GM18909 (cell line): ENCODE measurements at regions not wholly inside any gene's neighbourhood (a gene's known extent, or its start where the extent isn't known, plus 50 kb on each side); places are given as distances from the start of the nearest gene placed in this dataset.
"Not testable (repeated sequence)": the region's sequence is repeated elsewhere in the genome, so short reads cannot be mapped to it uniquely, and the experiment has no call there.

Experiments
- ATAC-seq: cut with Tn5 transposase; IDR thresholded peaks from one replicate; pipeline ENCODE4 v1.9.1; 2021; ENCODE audit warnings: mild to moderate bottlenecking; ENCODE audit not compliant: unreplicated experiment, poor library complexity

DNA sequence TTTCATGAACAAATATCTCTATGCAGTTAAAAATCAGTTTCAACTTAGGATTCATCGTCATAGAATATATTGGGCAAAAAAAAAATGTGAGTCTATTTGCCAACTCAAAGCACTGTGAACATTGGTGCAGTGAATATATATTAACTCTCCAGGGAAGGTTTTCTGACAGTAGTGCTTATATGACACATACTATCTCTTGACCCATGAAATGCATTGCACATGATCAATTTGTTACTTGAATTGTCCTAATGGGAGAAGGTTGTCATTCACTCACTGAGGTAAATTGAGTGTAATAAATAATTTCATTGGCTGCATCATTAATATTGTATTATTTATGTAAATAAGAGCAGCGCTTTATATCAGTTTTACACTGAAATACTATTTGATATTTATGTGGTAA lies 2458.5 kb downstream of the ARAP2 start:
- ATAC-seq = no peak

DNA sequence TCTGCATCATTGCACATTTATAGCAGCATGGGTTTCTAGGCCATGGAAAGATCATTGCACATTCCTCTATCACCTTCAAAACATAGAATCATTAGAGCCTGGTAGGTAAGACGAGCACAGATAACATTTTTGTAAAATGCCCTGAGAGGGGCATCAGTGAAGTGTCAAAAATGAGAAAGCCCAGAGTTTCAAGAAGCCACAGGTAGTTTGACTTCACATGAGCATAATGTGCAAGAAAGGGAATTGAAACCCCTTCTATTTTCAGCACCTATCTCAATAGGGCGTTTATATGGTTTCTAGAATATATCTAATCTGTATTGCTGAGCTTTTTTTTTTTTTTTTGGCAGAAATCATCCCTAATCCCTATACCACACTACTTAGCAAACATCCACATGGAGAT lies 2441.7 kb downstream of the ARAP2 start:
- ATAC-seq = no peak

DNA sequence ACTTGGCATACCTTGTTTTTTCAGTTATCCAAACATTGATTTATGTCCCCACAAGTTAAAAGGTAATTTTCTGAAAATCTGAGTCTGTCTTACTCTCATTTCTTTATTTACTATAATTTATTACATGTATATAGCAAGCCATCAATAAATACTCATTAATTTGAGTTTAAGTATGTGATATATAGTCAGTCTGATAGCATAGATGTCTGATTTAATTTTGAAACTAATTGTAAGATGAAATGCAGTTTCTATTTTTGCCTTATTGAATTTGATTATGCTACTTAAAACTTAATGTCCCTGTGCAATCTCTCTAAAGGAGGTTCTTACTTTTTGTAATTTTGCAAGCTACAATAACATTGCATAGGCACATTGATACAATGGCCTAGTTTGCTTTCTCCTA lies 2418.6 kb downstream of the ARAP2 start:
- ATAC-seq = no peak

DNA sequence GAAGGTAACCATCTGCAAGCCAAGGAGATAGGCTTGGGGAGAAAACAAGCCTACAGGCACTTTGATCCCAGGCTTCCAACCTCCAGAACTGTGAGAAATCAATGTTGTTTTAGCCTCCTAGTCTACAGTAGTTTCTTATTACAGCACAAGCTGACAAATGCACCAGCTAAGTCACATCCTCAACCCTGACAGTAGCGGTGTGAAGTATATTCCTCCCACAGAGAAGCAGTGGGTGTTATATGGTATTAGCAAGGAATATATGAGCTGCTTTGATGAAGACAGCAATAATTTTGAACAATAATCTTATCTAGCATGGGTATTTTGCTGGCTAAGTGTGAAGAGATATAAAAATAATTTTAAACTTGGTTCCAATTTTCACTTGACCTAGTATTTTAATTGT lies 2415.0 kb downstream of the ARAP2 start:
- not testable (repeated sequence) for ATAC-seq

DNA sequence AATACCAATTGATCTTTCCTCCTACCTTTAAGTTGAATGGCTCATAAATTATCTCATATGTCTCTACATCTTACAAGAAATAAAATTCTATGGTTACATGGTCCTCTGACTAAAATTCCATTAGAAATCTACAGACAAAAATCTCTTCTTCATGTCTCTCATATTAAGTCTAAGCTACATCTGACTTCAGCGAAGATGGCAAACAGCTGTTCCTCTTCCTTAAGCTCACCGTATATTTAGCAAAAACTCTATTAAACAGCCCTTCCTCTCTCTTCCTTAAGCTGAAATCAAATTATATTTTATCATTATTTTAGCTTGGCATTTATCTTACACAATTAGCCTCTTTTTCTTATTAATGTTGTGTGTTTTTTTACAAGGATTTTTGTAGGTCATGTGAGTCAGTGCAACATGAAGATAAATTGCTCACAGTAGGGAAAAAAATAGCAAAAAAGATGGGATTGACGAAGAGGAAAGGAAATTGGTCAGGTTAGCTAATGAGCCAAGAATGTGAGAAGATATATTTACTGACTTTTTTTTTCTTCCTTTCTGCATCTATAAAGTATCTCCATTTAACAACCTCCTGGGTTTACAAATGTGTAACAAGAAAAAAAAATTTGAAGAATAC lies 2412.8 kb downstream of the ARAP2 start:
- no peak for ATAC-seq

DNA sequence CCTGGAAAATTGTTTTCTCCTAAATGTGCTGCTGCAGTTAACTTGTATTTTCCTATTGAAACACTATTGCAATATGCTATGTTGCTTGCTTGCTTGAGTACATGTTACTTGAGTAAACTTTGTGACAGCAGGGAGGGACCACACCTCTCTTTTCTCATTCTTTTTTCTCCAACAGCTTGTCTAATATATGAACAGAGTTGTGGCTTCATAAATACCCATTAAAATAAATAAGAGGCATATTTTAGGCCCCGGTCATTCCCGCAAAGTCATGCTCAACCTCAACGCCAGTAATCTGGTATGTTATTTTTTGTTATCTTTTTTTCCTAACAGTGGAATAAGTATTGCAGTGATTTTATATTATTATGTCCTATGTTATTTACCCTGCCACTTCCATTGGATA lies 2408.6 kb downstream of the ARAP2 start:
- ATAC-seq = not testable (repeated sequence)

DNA sequence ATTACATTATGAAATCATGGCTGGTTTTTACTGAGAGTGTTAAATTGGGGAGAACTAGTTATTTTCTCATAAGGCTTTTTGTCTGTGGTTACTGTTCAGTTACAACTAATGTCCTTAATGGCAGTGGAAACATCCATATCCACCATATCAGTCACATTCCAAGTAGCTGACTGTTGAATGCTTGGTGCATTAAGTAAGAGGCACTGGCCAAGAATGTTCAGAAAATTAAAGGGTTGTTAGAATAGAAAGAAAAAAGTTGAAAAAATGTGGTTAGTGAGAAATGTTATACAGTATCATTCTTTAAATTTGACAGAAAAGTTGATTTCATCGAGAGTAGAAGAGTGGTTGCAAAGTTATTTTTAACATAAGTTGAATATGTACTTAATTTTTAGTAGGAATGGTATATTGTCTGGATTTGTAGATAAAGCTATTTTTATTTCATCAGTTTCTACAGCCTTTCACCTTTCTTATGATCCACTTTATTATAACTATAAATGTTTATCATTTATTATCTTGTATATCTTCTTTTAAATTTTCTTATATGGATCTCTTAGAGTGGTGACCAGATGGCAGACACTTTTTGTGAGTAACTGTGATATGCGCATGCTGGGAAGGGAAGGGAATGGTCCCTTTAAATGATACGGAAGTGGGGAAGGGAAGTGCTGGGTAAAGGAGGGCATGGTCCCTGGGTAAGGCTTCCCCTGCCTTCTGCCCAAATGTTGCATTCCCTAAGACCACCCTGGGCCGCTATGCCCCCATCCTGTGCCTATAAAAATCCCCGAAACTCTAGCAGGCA lies 2407.1 kb downstream of the ARAP2 start:
- ATAC-seq = no peak

DNA sequence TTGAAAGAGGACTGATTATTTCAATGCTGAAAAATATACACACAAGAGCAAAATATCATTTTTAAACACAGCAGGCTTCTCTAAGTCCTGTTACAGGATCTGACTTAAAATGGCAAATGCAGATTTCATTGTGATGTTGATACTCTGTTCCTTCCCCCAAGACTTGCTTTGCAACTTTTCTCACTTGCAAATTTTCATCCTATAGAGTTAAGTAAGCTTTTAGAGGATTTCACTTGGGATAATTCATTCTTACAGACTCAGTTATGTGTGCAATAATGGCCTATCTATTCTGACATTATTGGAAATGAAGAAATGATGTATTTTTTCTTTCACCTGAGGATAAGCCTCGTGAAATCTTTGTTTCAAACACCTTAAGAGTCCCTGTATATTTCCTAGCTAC lies 2403.2 kb downstream of the ARAP2 start:
- no peak for ATAC-seq

DNA sequence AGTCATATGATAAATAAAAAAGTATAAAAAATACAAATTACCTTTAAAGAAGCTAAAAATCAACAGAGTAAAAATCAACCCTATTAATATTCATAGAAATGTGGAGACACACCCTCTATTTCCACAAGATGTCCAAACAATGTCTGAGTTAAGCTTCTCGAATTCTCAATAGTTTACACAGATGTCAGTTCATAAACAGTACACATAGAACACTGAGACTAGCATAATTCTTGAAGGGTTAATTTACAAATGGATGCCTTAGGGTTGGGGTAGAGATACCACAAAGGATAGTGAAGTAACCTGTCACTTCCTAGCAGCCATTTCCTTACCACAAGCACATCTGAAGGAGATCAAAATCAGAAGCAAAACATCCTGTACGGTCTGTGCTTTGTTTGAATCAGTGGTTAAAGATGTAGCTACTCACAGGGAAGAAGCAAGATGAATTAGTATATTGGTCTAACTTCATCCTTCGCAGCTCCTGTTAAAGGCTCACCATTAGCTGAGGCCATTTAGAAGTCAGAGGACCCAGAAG lies 2393.9 kb downstream of the ARAP2 start:
- no peak for ATAC-seq

DNA sequence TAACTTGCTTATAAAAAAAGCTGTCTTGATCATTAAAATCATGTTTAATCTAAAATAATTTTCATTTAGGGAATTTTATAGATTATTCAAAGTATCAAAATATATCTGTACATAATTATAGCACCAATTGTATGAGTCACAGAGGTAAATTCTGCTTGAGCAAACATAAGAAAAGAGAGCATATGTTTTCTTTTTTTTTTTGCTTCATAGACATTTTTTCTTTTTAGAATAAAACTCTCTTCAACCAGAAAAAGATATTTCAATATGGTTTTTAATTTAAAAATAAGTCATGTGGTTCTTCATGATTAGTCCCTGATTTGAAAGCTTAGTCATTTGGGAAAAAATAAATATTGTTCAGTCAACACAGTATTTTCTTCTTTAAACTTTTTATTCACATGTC lies 2390.6 kb downstream of the ARAP2 start:
- not testable (repeated sequence) for ATAC-seq

DNA sequence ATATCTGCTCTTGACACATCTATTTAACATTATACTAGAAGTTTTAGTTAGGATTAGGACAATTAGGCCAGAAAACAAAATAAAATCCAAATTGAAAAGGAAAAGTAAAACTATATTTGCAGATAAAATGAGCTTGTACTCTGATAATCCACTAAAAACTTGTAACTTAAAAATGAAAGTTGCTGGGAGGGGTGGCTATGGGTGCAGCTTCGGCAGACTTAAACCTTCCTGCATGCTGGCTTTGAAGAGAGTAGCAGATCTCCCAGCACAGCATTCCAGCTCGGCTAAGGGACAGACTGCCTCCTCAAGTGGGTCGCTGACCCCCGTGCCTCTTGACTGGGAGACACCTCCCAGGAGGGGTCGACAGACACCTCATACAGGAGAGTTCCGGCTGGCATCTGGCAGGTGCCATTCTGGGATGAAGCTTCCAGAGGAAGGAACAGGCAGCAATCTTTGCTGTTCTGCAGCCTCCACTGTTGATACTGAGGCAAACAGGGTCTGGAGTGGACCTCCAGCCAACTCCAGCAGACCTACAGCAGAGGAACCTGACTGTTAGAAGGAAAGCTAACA lies 2379.9 kb downstream of the ARAP2 start:
- ATAC-seq = no peak

DNA sequence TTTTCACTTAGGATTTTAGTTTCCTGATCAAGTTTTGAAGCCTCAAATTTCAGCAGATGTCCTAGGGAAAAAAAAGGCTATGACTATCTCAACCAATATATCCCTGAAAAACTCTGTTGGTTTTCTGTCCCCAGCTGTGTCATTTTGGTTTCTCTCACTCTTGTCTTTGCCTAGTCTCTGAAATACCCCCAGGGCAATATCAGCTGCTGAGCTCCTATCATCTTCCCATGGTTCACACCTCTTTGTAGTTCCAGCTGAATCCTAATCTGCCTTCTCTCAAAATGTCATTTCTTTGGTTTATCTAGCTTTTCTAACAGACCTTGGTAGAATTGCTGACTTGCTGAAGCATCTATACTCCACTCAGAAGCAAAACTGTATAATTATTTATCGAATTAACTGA lies 2370.5 kb downstream of the ARAP2 start:
- no peak for ATAC-seq

DNA sequence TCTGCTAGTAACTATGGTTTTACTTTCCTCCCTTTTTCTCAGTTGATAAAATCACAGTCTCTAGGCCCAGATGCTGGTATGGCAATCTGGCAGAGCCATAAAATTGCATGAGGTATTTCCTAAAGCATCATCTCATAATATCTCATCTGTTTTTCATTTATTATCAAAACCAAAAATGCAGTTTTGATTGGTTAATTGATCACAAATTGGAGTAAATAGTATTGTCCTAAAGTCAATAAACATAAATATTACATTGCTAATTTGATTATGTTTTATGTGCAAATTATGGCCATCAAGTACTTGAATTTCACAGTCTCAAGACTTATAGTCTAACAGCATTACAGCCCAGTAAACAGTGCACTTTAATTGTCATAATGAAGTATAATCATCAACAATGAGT lies 2365.6 kb downstream of the ARAP2 start:
- ATAC-seq = no peak

DNA sequence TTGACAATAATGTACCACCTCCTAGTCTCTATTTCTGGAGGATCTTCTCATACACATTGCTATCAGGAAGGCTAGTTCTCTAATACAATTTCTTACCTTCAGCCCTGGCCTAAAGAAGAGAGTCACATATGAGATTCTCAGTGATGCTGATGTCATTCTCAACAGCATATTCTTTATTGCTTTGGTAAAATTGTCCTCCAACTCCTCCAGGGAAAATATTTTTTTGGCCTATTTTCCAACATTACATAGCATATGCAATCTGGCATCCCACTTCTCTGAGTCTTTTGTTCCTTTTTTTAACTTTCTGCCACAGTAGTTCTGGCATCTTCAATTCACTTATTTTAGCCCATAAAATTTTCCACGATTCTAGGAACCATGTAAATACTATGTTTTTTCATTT lies 2363.1 kb downstream of the ARAP2 start:
- ATAC-seq = no peak

DNA sequence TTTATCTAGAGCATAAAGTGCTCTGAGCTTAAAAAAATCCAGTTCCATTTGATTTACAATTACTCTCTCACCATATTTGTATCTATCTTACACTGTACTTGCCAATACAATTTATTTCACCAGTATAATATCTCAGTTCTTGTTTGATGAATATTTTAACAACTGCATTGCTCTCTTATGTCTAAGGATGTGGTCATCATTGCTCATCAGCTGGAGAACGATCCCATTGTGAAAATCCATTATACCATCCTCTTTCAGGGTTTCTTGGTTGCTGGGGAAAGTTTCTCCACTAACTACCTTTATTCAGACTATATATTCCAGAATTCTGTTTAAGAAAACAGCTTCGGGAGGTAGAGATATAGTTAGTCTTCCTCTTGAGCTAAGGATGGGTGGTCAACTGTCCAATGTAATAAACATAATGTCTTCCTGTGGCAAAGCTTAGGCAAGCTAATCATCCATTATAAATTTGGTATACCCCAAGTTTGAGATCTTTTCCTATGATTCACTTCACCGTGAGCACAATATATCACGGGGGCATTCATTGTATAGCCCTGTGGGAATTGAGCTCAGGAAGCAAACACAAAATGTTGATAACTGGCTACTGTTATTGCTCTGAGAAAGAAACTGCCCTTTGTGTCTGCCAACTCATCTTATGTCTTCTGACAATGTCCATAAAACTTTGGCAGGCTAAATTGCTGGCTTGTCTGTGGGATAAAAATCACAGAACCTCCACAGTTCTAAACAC lies 2361.9 kb downstream of the ARAP2 start:
- no peak for ATAC-seq

DNA sequence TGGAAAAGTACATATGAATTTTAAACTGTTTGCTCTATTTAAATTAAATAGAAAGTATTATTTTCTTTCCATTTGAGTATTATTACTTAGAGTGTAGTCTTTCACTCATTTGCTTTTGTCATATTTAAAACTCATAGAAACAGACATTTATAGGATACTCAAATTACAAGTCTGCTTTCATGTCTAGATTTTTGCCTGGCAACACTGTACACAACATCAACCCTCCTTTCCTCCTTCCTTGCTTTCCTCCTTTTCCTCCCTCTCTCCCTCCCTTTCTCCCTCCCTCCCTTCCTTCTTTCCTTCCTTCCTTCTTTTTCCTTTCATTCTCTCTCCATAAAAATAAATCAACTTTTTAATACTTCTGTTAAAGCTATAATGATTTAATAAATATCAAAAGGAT lies 2361.2 kb downstream of the ARAP2 start:
- ATAC-seq = no peak

DNA sequence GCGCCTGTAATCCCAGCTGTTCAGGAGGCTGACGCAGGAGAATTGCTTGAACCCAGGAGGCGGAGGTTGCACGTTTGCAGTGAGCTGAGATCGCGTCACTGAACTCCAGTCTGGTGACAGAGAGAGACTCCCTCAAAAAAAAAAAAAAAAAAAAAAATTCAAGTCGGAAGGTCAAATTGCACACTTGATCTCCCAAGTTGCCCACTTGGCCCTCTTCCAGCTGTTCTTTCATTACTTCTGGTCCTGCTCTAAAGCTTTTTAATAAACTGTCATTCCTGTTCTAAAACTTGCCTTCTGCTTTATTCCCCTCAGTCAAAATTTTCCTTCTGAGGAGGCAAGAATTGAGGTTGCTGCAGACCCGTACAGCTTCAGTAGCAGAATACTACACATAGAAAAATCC lies 2358.0 kb downstream of the ARAP2 start:
- no peak for ATAC-seq

DNA sequence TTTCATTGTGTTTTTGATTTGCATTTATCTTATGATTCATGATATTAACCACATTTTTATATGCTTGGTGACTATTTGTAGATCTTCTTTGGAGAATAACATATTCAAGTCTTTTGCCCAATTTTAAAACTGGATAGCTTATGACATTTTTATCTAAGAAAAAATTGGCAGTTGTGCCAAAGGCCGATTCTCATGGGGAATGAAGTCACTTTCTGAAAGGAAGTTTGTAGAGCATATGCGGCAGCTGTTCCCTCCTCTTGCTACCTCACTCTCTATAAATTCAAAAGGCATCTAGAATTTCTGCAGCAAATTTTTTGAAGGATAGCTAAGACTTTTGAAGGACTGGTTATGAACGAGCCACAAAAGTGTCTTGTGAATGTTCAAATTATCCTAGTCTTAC lies 2353.5 kb downstream of the ARAP2 start:
- no peak for ATAC-seq

DNA sequence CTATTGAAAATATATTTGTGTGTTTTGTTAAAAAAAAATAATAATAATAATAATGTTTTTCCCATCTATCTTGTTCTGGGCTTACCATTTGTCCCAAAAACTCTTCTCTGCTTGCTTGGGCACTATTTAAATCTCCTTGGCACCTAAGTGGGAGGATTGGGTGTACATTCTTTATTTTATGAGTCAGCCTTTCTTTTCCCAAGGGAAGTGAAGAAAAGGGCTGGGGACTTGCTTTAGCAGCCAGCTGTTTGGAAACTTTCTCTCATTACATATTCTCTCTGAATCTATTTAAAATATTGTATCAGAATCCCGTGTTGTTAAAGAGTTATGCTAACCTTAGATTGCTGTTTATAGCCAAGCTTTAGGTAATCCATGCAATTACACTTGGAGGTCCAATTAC lies 2332.4 kb downstream of the ARAP2 start:
- no peak for ATAC-seq

DNA sequence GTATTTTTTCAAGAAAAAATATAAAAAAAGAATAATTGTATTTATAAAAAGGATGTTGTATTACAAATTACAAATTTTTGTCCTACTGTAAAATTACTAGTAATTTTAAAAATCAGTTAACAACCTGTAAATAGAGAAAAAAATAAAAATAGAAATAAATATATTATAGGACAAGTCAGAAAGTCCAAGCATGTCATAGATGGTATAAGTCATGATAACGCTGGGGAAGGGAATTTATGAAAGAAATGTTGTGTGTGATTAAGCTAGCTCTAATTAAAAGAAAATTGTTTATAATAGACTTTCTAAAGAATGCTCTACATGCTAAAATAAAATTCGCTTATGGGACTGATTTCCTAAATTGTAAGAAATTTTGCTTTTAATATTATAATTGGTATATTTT lies 2329.9 kb downstream of the ARAP2 start:
- ATAC-seq = no peak

DNA sequence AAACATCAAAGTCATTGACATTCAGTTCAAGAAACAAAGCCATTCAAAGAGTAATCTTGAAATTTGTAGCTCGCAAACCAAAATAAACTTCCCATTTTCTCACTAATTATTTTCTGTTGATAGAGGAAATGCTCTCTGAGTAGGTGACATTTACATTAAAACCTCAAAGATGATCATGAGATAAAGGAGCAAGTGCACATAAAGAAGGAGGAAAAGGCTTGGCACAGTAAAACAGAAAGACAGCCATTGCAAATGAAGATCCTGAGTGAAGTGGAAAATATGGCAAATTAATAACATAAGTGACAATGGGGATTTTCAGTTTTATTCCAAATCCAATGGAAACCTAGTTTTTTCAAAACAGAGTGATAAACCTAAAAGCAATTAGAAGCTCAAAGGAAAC lies 2320.8 kb downstream of the ARAP2 start:
- ATAC-seq = no peak
